NCI-H748 treated with DMSO at 0.1 percent for 48 hours (cell line): ENCODE measurements at regions not wholly inside any gene's neighbourhood (a gene's known extent, or its start where the extent isn't known, plus 50 kb on each side); places are given as distances from the start of the nearest gene placed in this dataset.

Experiments
- DNase-seq: peaks from one replicate; lab custom pipeline; 2025; lab: John Stamatoyannopoulos, UW

DNA sequence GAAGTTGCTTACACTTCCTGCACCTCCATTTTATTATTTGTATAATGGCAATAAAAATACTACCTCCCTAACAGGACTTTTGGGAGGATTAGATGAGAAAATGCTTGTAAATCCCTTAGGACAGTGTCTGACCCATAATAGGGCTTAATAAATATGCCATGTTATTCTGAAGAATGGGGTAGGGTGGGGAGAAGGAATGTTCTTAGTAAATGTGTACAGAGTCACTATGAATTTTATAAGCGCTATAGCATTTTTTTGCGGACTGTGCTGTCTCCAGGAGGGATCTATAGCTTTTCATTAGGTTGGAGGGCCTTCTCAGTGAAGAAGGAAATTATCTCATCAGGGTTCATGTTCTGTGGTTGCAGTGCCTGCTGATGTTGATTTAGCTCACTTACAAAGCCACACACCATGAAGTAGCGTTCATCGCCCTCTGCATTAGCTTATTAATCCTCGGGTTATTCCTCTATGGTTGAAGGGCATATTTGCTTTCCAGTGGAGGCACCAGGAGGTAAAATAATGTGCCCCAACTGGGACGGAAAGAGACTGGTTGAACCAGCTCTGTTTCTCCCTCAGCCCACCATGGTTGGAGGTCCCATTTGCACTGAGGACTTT is 497.1 kb downstream of the ARHGEF28 start:
- DNase-seq, result peak; percentile 89

DNA sequence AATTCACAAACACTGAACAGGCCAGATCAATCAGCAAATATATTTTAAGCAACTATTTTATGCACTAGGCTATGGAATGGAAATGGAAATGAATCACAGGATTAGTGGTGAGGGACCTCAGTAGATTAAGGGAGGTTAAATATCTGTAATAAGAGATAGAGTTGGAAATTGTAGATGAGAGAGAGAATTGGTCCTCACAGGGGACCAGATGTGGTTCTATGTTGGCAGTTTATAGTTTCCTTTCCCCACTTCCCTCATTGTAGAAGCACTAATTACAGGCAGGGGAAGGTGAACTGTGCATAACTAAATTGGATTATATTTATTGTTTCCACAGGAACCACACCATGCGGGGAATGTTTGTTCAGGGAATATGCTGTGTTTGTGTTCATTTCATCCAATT is 496.2 kb downstream of the ARHGEF28 start:
- DNase-seq, result peak; percentile 47

DNA sequence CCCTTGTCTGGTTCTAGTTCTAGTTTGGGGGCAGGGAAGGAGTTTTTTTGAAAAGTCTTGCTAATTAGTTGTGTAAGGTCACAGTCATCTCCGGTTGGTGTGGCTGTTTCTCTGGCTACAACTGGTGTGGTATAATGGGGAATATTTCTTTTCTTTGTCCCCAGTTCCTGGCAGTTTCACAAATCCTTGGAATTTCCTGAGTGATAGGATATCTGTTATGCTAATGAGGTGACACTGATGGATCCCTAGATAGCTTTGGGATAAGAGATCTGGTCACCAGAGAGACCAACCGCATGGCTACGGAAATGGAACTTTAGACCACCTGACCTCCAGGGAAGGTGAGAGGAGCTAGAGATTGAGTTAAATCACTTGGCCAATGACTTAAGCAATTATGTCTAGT is 494.6 kb downstream of the ARHGEF28 start:
- DNase-seq, result no peak

DNA sequence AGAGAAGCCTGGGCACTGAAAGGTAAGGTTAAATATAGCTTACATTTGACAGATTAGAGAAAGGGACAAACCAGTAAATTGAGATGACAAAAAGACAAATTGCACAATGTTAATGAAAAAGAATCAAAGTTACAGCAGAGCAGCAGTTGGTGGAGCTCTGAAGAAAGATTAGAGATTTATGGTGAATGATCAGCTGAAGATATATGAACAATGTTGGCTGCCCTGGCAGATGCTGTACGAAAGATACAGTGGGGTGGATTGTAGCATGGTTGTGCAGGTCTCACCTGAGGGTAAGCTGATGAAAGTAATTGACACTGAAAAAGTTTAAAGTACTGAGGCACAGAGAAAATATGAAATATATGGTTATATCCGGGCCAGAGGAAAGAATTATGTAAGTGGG is 492.1 kb downstream of the ARHGEF28 start:
- DNase-seq, result no peak

DNA sequence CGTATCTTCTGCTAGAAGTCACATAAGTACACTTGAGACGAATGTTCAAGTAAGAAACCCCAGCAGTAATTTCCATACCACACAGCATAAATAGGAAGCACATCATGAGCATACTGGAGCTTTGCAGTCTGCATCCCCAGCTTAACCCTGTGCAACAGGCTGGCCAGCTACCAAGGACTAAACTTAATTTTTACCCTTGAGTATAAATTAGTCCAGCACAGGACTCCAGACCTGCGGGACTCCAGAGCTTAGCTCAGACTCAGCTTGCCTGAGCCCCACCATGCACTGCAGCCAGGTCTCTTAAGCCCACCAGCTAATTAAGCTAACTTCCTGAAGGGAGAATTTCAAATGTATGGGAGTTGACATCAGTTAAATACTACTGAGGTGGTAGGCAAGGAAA is 491.0 kb downstream of the ARHGEF28 start:
- DNase-seq, result no peak

DNA sequence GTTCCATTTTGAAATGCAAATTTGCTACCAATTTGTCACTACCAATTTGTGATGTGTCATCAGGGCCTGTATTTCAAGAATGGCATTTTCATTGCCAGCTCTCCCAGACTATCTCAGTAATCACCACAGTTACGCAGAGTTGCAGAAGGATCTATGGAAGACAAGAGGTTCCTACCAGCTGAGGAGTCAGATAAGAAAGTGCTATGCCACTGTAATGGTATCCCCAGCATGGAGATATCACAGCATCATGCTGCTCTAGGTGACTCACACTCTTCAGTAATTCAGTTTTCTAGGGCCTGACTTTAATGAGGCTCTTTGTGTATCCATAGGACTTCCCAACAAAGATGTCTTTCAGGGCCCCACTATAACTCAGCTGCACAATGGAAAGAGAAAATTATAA is 490.3 kb downstream of the ARHGEF28 start:
- no peak for DNase-seq

DNA sequence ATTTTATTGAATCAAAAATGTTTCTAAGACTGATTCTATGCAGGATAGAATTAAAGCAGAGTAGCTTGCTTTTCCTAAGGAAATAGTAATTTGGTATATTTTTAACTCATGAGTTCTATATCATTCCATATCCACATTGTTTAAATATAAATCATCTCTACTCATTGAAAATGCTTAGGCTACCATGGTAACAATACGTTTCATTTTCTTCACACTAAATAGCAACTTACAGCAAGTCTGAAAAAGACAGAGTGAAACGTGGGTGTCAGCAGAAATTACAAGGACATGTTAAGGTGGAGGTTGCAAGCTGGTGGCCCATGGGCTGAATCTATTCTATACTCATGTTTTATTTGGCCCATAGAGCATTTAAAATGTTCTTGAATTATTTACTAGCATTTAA is 487.9 kb downstream of the ARHGEF28 start:
- DNase-seq, result no peak

DNA sequence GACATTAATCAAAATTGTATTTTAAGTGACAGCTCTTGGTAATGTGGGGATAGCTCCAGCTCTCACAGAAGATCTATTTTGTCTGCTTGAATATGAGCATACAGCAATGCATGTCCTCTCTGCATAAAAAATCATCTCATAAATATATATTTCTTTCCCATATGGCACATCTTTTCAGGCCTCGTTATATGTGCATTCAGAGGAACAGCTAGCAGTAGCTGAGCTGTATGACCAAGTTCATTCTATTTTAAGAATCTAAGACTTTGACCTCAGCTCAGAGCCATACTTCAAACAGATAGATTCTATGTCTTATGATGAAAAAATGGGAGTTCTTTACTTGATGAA is 487.2 kb downstream of the ARHGEF28 start:
- no peak for DNase-seq

DNA sequence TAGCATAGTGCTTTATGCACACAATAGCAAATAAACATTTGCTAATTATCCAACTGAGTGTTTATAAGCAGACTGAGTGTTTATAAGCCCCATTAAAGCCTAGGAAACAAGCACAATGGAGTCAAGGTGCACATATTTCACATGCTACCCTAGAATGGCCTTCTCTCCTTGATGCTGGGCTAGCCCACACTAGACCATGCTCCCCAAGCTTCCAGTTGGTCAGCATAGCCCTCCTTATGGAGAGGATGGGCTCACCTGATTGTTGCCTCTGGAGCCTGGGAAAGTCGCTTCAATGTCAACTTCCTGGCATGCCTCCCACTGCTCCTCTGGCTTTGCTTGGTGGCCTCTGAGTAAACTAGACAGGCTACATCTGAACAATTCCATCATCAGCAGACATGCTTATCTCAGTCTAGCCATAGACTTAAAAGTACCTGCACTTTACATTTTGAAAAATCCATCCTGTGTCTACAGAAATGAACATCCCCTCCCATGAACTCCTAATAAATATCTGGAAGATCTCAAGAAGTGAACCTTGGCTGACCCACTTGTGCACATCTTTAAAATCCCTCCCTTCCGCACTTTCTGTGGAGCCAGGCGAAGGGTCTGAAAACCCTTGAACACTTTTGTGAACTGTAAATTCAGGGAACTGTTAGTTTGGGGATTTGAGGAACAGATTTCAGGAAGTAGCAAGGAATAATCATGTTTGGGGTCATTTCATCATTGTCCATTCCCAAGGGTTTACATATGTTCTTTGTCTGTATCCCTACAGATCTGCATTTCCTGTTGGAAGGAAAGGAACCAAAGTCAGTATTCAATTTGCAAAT is 486.6 kb downstream of the ARHGEF28 start:
- DNase-seq, result peak; percentile 70

DNA sequence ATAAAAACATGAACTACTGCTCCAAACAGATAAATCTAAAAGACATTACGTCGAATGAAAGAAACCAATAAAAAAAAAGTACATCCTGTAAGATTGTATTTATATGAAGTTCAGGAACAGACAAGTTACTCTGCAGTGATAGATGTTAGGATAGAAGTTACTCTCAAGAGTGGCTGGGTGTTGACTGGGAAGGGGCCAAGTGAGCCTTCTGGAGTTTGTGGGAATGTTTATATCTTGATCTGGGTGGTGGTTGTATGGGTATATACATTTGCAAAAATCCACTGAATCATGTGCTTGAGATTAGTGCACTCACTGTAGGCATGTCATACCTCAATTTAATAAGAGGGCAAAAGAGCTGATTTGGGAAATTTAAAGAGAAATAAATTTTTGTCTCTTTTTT is 485.8 kb downstream of the ARHGEF28 start:
- no peak for DNase-seq

DNA sequence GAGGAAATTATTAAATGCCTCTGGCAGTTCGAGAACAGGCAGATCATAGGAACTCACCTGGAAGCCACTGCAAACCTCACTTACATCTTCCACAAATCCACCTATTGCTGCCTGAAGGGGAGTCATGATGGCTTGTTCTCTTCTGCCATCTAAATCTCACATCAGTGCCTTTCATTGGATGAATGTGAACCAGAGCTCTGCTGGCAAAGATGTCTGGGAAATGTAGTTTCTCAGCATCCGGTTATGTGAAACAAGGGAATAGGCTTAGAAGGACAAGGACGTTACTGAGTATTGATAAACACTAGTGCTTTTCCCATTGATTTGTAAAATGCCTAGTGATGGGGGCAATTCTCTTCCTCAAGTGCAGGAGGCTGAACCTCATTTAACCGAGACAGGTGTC is 483.3 kb downstream of the ARHGEF28 start:
- no peak for DNase-seq

DNA sequence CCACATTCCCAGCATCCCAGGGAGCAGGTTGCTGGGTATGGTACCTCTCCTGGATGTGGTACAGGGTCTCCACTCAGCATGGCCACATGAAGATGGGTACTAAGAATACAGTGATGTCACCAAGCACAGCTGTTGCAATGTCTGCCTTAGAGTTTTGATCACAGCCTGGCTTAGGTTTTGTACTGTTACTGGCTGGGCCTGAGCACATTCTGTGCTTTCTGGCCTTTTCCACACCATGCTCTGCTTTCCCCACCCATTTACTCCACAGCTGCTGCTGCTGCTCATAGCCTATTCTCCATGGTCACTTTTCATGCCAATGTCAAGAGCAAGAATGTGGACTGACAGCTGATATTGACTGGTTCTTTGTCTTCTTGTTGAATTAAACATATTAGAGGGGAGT is 481.9 kb downstream of the ARHGEF28 start:
- no peak for DNase-seq

DNA sequence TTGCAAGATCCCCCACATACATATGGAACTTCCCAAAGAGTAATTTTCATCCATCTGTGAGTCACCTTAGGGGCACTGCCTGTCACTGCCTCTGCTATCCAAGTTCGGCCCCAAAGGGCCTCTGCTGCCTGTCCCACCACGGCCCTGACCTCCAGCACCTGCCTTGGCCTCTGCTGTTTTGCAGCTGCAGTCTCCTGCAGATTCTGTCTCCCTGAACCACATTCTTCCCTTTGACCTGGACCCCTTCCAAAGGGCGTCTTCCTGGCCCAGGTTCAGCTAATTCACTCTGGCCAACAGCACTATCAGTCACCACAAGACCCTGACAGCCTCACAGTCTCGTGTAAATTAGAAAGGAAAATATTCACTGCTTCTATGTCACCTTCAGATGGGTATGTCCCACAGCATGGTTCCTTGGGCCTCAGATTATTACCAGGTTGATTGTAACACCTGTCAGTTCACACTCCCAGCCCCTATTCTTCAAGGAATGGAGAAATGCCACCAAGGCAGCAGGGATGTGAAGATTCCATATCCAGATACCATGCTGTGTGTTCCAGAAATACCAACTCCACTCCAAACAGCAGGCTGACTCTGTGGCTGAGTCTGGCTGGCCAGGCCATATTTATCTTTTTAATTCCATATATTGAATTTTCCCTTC is 479.3 kb downstream of the ARHGEF28 start:
- no peak for DNase-seq

DNA sequence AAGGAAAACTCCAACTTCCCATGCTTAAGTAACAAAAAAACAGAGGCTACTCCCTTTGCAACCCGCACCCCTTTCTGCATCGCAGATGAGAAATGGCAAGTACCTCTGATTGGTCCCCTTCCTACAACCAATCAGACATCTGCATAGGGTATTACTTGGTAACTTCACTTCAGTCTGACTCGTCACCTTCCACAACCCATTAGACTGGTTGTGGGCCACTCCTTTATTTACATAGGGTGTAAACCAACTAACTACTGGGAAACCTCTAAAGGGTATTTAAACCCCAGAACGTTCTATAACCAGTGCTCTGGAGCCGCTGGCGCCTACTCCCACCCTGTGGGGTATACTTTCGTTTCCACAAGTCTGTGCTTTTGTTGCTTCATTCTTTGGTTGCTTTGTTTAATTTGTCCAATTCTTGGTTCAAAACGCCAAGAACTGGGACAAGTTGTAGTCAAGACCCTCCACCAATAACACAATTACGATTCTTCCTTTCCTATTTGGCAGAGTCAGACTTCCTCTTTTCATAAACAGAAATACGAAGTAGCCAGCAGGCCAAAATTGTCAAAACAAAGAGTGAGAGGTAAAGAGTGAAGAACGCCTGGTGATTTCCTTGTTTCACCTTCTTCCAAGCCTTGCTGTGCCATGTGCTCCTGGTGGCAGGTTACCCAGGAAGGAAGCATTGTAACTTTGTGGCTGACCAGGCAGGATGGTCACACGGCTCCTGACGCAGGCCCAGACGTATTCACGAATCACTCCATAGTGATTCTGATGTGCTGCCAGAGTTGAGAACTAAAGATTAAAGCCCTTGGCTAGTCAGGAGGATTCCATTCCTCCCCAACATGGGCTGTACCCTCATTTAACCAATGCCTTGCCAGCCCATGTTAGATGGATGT is 477.4 kb downstream of the ARHGEF28 start:
- no peak for DNase-seq

DNA sequence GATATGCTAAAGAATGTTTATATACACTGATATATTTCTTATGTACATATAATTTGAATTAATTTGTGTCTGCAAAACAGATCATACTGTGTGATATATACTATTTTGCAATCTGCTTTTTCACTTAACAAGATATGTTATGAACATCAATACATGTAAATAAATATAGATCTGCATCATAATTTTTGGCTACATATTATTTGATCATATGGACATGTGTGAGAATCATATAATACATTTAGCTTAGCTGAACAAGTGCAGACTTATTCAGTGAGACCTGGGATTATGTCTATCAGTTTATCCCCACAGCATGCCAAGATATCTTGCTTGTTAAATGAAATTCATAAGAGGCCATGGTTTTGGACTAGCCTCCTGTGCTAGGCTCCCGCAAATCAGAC is 474.3 kb downstream of the ARHGEF28 start:
- no peak for DNase-seq

DNA sequence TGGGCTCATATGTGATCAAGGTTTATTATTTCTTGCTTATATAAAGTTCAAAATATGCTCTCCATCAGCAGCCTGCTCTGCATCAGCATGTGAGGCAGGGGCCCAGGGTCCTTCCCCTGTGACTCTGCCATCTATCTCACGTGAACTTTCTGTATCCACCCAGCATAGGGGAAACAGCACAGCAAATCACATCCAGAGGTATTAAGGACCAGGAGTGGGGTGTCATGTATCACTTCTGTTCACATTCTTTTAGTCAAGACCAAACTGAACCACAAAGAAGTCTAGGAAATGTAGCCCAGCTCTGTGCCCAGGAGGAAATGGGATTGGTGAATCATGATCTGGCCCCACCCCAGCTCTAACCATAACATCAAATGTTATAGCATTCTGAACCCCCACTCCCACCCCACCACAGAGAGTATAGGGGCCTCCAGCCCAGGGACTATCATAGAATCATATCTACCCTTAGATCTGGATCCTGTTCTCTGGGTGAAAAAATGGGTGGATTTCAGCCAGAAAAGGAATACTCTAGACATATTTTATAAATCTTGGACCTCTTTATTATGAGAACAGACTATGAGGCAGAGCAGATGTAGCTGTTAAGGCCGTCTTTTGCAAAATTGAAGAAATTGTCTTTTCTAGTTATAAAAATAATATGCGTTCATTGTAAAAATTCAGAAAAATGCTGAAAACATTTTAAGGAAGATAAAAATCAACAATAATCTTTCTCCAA is 473.7 kb downstream of the ARHGEF28 start:
- no peak for DNase-seq

DNA sequence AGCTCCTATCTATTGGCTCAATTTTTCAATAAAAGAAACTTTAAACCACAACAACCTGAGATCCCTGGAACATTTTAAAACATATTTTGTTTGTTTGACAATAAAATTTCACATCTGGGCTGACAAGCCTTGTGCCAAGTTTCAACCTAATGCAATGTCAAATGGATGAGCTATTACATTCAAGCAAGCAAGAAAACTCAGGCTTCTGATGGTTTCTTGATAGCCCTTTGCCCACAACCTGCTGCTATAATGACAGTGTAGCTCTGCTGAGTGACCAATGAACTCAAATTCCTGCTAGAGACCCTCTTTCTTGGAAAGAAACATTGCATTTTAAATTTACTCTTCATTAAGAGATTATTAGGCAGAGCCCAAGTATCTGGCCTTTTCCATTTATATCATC is 472.9 kb downstream of the ARHGEF28 start:
- DNase-seq, result no peak

DNA sequence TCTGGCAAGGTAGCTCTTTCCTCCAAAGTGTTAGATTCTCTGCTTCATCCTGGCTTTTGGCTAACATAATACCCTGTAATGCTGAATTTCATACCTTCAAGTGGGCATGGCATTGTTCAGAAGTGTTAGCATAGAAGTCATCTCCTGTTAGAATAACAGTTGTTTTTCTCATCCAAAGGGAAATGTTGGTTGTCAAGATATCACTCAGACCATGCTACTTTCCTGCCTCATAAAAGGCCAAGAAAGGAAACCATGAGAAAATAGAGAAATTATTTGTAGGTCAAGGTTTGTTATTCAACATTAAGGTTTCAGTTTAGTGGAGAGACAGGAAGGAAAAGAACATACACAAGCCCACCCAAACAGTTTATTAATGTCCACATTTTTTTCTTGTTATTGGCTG is 472.5 kb downstream of the ARHGEF28 start:
- no peak for DNase-seq

DNA sequence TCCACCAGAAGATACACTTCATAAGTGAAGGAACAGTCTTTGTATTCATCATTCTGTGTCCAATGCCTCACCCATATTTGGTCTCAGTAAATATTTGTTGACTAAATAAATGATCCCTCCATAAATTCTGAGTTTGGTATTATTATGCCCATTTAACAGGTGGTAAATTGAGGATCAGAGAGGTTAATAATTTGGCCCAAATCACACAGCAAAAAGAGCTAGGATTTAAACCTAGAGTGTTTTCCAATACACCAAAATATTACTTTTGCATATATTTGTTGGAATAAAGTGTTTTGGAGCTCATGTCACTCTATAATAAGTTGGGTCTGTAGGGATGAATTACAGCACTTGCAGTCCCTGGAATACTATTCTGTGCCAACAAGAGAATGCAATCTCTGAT is 470.3 kb downstream of the ARHGEF28 start:
- DNase-seq, result no peak

DNA sequence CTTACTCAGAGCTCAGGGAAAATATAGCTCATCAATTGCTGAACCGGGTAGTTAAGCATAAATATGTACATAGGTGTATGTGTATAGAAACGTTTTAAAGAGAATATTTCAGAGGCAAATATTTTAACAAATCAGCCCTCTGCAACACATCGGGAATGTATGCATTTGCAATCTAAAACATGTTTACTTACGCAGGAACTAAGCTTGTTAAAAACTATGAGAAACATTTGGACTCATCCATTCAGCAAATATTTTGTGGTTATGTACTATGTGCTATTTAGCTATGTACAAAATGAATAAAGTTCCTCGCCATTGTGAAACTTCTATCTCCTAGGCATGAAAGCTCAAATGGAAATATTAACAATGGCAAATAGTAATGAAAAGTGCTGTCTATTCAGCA is 469.9 kb downstream of the ARHGEF28 start:
- DNase-seq, result no peak

DNA sequence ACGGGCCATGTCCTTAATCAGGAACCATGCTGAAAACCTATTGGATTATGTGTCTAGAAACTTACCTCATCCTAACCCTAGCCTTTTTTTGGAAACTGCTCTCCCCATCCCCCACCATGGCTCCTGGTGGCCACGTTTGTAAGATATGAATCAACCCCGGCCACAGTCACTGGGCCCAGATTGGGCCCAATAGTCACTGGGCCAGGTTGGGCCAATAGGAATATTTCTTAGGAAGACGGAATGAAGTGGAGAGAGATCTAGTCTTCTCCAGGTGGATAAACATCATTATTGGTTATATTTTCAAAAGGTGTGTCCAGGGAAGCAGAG is 468.7 kb downstream of the ARHGEF28 start:
- no peak for DNase-seq
